ENCODE measurements at regions not wholly inside any gene's neighbourhood (a gene's known extent, or its start where the extent isn't known, plus 50 kb on each side); places are given as distances from the start of the nearest gene placed in this dataset.

GRCh38 chr20:34189572-34190163 lies 51.6 kb upstream of the ASIP start:
- TF ChIP-seq CTCF (conservative IDR thresholded peaks at IDR 0.05 in 1 of 2, IDR thresholded peaks at IDR 0.05 in 1 of 2; ENCODE audit: low read depth in 1 of 2, low read length in 2 of 2), result no peak
- TF ChIP-seq EZH2 (IDR thresholded peaks at IDR 0.05; ENCODE audit: low read length, missing control alignments), result no peak

All from fibroblast of lung (primary cell).